MM.1S (cell line): ENCODE measurements at regions not wholly inside any gene's neighbourhood (a gene's known extent, or its start where the extent isn't known, plus 50 kb on each side); places are given as distances from the start of the nearest gene placed in this dataset.

Experiments used
- EZH2 ChIP-seq: fragments of 300-600 bp; sonication (generic); optimal IDR thresholded peaks from 2 replicates; pipeline ENCODE3; 2017; ENCODE audit warnings: low read depth, mild to moderate bottlenecking, antibody characterized with exemption, low read length, mixed read lengths
- TF ChIP-seq, protein P1 (sequence below): fragments of 300-600 bp; sonication (generic); IDR thresholded peaks from 2 replicates; pipeline ENCODE4 v1.5.1; 2016; ENCODE audit warnings: antibody characterized with exemption, low read length, mixed read lengths

DNA sequence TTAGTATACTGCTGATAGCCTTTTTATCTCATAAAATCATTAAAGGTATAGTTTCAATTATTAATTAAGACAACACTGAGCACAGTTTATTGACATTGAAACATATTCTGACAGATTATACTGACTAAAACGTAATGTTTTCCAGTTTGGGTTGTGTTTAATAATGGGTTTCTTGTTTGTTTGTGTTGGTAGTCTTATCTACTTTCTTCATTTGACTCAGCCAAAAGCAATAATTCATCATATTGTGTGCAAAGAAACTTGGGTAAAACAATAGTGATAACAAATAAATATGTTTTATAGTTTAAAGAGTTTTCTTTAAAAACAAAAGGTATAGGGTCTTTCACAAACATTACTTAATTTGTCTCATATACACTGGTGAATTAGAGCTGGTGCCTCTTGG, 629.2 kb upstream of the AGTR1 start:
- TF ChIP-seq, protein P1, sequence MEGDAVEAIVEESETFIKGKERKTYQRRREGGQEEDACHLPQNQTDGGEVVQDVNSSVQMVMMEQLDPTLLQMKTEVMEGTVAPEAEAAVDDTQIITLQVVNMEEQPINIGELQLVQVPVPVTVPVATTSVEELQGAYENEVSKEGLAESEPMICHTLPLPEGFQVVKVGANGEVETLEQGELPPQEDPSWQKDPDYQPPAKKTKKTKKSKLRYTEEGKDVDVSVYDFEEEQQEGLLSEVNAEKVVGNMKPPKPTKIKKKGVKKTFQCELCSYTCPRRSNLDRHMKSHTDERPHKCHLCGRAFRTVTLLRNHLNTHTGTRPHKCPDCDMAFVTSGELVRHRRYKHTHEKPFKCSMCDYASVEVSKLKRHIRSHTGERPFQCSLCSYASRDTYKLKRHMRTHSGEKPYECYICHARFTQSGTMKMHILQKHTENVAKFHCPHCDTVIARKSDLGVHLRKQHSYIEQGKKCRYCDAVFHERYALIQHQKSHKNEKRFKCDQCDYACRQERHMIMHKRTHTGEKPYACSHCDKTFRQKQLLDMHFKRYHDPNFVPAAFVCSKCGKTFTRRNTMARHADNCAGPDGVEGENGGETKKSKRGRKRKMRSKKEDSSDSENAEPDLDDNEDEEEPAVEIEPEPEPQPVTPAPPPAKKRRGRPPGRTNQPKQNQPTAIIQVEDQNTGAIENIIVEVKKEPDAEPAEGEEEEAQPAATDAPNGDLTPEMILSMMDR: no peak
- TF ChIP-seq EZH2: no peak
